B cell (primary cell): ENCODE measurements at regions not wholly inside any gene's neighbourhood (a gene's known extent, or its start where the extent isn't known, plus 50 kb on each side); places are given as distances from the start of the nearest gene placed in this dataset.
"Not testable (repeated sequence)": the region's sequence is repeated elsewhere in the genome, so short reads cannot be mapped to it uniquely, and the experiment has no call there.

Source experiments
- ATAC-seq: fragments of 200-7000 bp; cut with Tn5 transposase; one replicate; pipeline ENCODE4 v1.10.0; 2021; ENCODE audit warnings: low read depth, mild to moderate bottlenecking, moderate number of reproducible peaks, moderate library complexity
- CTCF ChIA-PET: fragments of 350-600 bp; sonication (Branson Sonifier 250); formaldehyde crosslinking; loops from one replicate; lab custom pipeline; 2021; ENCODE audit warnings: antibody characterized with exemption, inconsistent platforms; lab: Charles Lee
- POLR2A ChIA-PET: fragments of 350-600 bp; sonication (Branson Sonifier 250); formaldehyde crosslinking; loops from one replicate; lab custom pipeline; 2021; ENCODE audit warnings: antibody characterized with exemption; lab: Charles Lee
- DNase-seq: peaks from one replicate; pipeline ENCODE4 v3.0.0; 2013
- H2AFZ ChIP-seq: 2 replicates; pipeline ENCODE4 v1.6.1; 2012; ENCODE audit warnings: mild to moderate bottlenecking, low read depth, low read length; ENCODE audit not compliant: insufficient read depth, poor library complexity, severe bottlenecking
- H3K27ac ChIP-seq, 2 donors: 1 replicate in 1 of 2; 2 replicates in 1 of 2; pipeline ENCODE4 v1.5.1; 2012 to 2013; ENCODE audit warnings: low read length in 2 of 2, mild to moderate bottlenecking in 2 of 2, moderate library complexity in 1 of 2
- H3K27me3 ChIP-seq, 4 experiments: fragments of 200-600 bp in 1 of 4; sonication (generic) in 1 of 4; replicated peaks in 1 of 4; 1 replicate in 2 of 4; 2 replicates in 2 of 4; pipeline versions ENCODE4 v1.6.1 to v1.7.0; 2013 to 2016; ENCODE audit warnings: low read length in 3 of 4, mild to moderate bottlenecking in 2 of 4, mixed read lengths in 1 of 4, moderate library complexity in 1 of 4; ENCODE audit not compliant: insufficient read depth in 4 of 4, control insufficient read depth in 3 of 4; ENCODE audit errors: control extremely low read depth in 1 of 4
- H3K36me3 ChIP-seq, 2 experiments: replicated peaks in 1 of 2; 1 replicate in 1 of 2; 2 replicates in 1 of 2; pipeline versions ENCODE4 v1.6.1 to v1.7.1; 2013; ENCODE audit warnings: low read length in 1 of 2; ENCODE audit not compliant: insufficient read depth in 2 of 2, control insufficient read depth in 1 of 2; ENCODE audit errors: control extremely low read depth in 1 of 2, extremely low read depth in 1 of 2
- H3K4me1 ChIP-seq, 2 donors: fragments of 200-600 bp in 1 of 2; sonication (generic) in 1 of 2; 1 replicate in 1 of 2; 2 replicates in 1 of 2; pipeline versions ENCODE4 v1.5.1 to v1.6.1; 2013 to 2017; ENCODE audit warnings: low read length in 2 of 2; ENCODE audit not compliant: control insufficient read depth in 2 of 2, insufficient read depth in 2 of 2
- H3K4me2 ChIP-seq: replicated peaks from 2 replicates; pipeline ENCODE3; 2012; ENCODE audit warnings: mild to moderate bottlenecking, low read depth, low read length; ENCODE audit not compliant: poor library complexity, severe bottlenecking
- H3K4me3 ChIP-seq, 5 experiments: fragments of 200-600 bp in 1 of 5; sonication (generic) in 1 of 5; 1 replicate in 3 of 5; 2 replicates in 2 of 5; pipeline versions ENCODE4 v1.5.1 to v1.7.0; 2011 to 2016; ENCODE audit warnings: low read length in 4 of 5, mild to moderate bottlenecking in 4 of 5, low read depth in 2 of 5, control low read depth in 1 of 5, moderate library complexity in 1 of 5; ENCODE audit not compliant: insufficient read depth in 1 of 5; ENCODE audit errors: control extremely low read depth in 1 of 5, extremely low read depth in 1 of 5
- H3K79me2 ChIP-seq: fragments of 200-600 bp; sonication (generic); one replicate; pipeline ENCODE4 v1.6.0; 2016; ENCODE audit warnings: low read length; ENCODE audit not compliant: control insufficient read depth, insufficient read depth
- H3K9ac ChIP-seq: fragments of 200-600 bp; sonication (generic); 2 replicates; pipeline ENCODE4 v1.6.1; 2017; ENCODE audit warnings: mild to moderate bottlenecking, low read length, moderate library complexity
- H3K9me3 ChIP-seq, 3 donors: one replicate each; pipeline versions ENCODE4 v1.6.1 to v1.7.1; 2013; ENCODE audit warnings: low read length in 2 of 3; ENCODE audit not compliant: control insufficient read depth in 2 of 3, insufficient read depth in 1 of 3; ENCODE audit errors: control extremely low read depth in 1 of 3
- H4K20me1 ChIP-seq: 2 replicates; pipeline ENCODE4 v1.6.0; 2012; ENCODE audit warnings: mild to moderate bottlenecking, low read length; ENCODE audit not compliant: insufficient read depth, control insufficient read depth, poor library complexity, severe bottlenecking
- H3K27ac Mint-ChIP-seq: one replicate; pipeline ENCODE4 v1.8.0; 2021; ENCODE audit warnings: mixed read lengths
- H3K27me3 Mint-ChIP-seq: one replicate; pipeline ENCODE4 v1.8.0; 2021; ENCODE audit warnings: mixed read lengths
- H3K4me1 Mint-ChIP-seq: one replicate; pipeline ENCODE4 v1.8.0; 2021; ENCODE audit warnings: mixed read lengths
- H3K4me3 Mint-ChIP-seq: one replicate; pipeline ENCODE4 v1.8.0; 2021; ENCODE audit warnings: mixed read lengths
- H3K9me3 Mint-ChIP-seq: one replicate; pipeline ENCODE4 v1.8.0; 2022; ENCODE audit warnings: mixed read lengths; ENCODE audit not compliant: insufficient read depth
- CTCF ChIP-seq: fragments of 200-600 bp; IDR thresholded peaks from one replicate; pipeline ENCODE4 v1.8.0; 2022; ENCODE audit warnings: antibody characterized with exemption, mild to moderate bottlenecking
- WGBS: methylation state at CpG from one replicate; pipeline ENCODE4 v1.1.5; 2013; ENCODE audit warnings: missing lambda C conversion rate; ENCODE audit not compliant: insufficient coverage; 5-methylcytosine and 5-hydroxymethylcytosine counted together
- intact Hi-C: fragments of 100-400 bp; cut with micrococcal nuclease; formaldehyde crosslinking; loops from one replicate; pipeline ENCODE4 v1.10.0; 2022

GRCh38 chr2:89213151-89213550 lies 521.7 kb downstream of the RPIA start:
- H3K27me3 ChIP-seq, H2AFZ ChIP-seq, H3K36me3 ChIP-seq, H4K20me1 ChIP-seq, H3K4me2 ChIP-seq, H3K9ac ChIP-seq, H3K27ac ChIP-seq, CTCF ChIA-PET, H3K4me3 ChIP-seq, H3K9me3 Mint-ChIP-seq, POLR2A ChIA-PET, intact Hi-C loops, H3K79me2 ChIP-seq, H3K9me3 ChIP-seq, H3K27me3 Mint-ChIP-seq: not testable (repeated sequence)
- peak overlapping the region; percentile 32 for H3K27ac Mint-ChIP-seq
- peak overlapping the region; percentile 59 for H3K4me3 Mint-ChIP-seq
- 17% methylated on average over 1 of the region's 3 CpGs for WGBS
- peaks cover 16% of the 10 kb centered on the region for H3K4me1 Mint-ChIP-seq
- ATAC-seq (peak; percentile 68), DNase-seq (peak; percentile 64)
- peak; percentile 47 for TF ChIP-seq CTCF
- H3K4me1 ChIP-seq = peaks cover 3 to 13% of the 10 kb centered on the region in 2 donors

GRCh38 chr2:89213811-89214210 lies 522.3 kb downstream of the RPIA start:
- H3K79me2 ChIP-seq, POLR2A ChIA-PET, H3K36me3 ChIP-seq, H3K9ac ChIP-seq, H3K27me3 ChIP-seq, H3K9me3 Mint-ChIP-seq, intact Hi-C loops, H3K9me3 ChIP-seq, H3K27ac ChIP-seq, H3K4me1 ChIP-seq, H4K20me1 ChIP-seq, H3K27me3 Mint-ChIP-seq, H2AFZ ChIP-seq, CTCF ChIA-PET, H3K4me3 ChIP-seq, H3K4me2 ChIP-seq, H3K27ac Mint-ChIP-seq: not testable (repeated sequence)
- ATAC-seq = peak; percentile 89
- peaks cover 11% of the 10 kb centered on the region for H3K4me1 Mint-ChIP-seq
- peak; percentile 17 for DNase-seq
- H3K4me3 Mint-ChIP-seq = peak overlapping the region; percentile 75
- WGBS = no CpG with 5 or more reads among the region's 1 CpG

GRCh38 chr2:89221474-89221873 lies 530.0 kb downstream of the RPIA start:
- H4K20me1 ChIP-seq, H3K4me2 ChIP-seq, H3K36me3 ChIP-seq, H2AFZ ChIP-seq, CTCF ChIA-PET, H3K4me1 Mint-ChIP-seq, H3K9me3 ChIP-seq, DNase-seq, H3K79me2 ChIP-seq, ATAC-seq, H3K4me1 ChIP-seq, H3K4me3 Mint-ChIP-seq, H3K27ac Mint-ChIP-seq, H3K27me3 Mint-ChIP-seq, H3K27ac ChIP-seq, H3K4me3 ChIP-seq, POLR2A ChIA-PET, H3K9me3 Mint-ChIP-seq, intact Hi-C loops, H3K27me3 ChIP-seq, H3K9ac ChIP-seq: not testable (repeated sequence)
- WGBS = no CpG with 5 or more reads among the region's 2 CpGs
